ENCODE measurements at regions not wholly inside any gene's neighbourhood (a gene's known extent, or its start where the extent isn't known, plus 50 kb on each side); places are given as distances from the start of the nearest gene placed in this dataset.

DNA sequence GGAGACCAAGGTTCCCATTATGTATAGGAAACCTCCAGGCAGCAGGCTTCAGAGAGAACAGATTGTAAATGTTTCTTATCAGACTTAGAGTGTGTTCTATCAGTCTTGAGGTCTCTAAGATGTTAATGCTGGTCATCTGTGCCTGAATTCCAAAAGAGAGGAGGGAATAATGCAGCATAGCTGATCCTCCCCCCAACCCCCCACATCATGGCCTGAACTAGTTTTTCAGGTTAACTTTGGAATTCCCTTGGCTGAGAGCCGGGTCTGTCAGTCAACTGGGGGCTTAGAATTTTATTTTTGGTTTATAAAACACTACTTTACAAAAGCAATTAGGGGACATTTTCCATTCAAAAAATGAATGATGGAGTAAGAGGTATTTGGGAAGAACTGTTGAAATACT, 184.3 kb downstream of the NEBL start (continued):
- TF ChIP-seq, protein P1, sequence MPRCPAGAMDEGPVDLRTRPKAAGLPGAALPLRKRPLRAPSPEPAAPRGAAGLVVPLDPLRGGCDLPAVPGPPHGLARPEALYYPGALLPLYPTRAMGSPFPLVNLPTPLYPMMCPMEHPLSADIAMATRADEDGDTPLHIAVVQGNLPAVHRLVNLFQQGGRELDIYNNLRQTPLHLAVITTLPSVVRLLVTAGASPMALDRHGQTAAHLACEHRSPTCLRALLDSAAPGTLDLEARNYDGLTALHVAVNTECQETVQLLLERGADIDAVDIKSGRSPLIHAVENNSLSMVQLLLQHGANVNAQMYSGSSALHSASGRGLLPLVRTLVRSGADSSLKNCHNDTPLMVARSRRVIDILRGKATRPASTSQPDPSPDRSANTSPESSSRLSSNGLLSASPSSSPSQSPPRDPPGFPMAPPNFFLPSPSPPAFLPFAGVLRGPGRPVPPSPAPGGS (IDR thresholded peaks at IDR 0.05), result no peak
- TF ChIP-seq ZC3H11A (IDR thresholded peaks at IDR 0.05) (no peak), RFX5 (IDR thresholded peaks at IDR 0.05) (no peak), TFCP2L1 (CRISPR knock-in tag; IDR thresholded peaks at IDR 0.05) (no peak), RNF2 (IDR thresholded peaks at IDR 0.05; ENCODE audit: borderline replicate concordance, low read depth) (no peak), RARB (CRISPR knock-in tag; IDR thresholded peaks at IDR 0.05) (no peak), ESRRA (IDR thresholded peaks at IDR 0.05; ENCODE audit: borderline replicate concordance, low read length) (no peak), MYC (IDR thresholded peaks at IDR 0.05; ENCODE audit: borderline replicate concordance, low read length) (no peak), HDAC2 (IDR thresholded peaks at IDR 0.05) (no peak), PHF8 (IDR thresholded peaks at IDR 0.05; ENCODE audit: borderline replicate concordance, low read depth) (no peak)
- TF ChIP-seq, protein P2, sequence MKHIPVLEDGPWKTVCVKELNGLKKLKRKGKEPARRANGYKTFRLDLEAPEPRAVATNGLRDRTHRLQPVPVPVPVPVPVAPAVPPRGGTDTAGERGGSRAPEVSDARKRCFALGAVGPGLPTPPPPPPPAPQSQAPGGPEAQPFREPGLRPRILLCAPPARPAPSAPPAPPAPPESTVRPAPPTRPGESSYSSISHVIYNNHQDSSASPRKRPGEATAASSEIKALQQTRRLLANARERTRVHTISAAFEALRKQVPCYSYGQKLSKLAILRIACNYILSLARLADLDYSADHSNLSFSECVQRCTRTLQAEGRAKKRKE (CRISPR knock-in tag; IDR thresholded peaks at IDR 0.05; ENCODE audit: low read depth), result no peak

DNA sequence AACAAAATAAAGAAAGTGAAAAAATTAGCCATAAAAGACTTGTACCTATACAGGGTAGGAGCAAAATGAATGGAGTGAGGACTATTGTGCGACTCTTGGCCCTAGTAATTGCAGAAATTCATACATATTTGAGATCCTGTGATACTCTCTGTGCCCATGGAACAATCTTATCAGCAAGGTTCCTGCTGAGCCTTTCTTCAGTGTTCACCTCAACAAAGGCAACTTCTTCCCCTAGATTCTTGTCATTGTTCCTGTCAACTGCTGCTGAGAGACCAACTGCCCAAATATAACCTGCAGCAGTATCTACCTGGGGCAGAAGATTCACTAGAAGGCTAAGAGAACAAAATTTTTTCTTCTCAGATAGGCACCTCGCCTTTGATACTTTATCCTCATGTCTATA, 187.4 kb downstream of the NEBL start:
- no peak for DNase-seq (ENCODE audit: low read depth in 1 of 2, low spot score in 1 of 2)
- Histone ChIP-seq H3K27ac (no peak overlapping the region), H3K4me3 (no peak overlapping the region), H3K9me3 (no peaks in the 10 kb centered on the region), H3K4me2 (no peak overlapping the region), H3K4me1 (no peaks in the 10 kb centered on the region)
- ChIA-PET POLR2A (no interaction called here), CTCF (no interaction called here)
- TF ChIP-seq ZNF302 (CRISPR knock-in tag; IDR thresholded peaks at IDR 0.05) (no peak), EHMT2 (IDR thresholded peaks at IDR 0.05; ENCODE audit: low read depth) (no peak), JUNB (IDR thresholded peaks at IDR 0.05) (no peak), HOXB13 (CRISPR knock-in tag; IDR thresholded peaks at IDR 0.05; ENCODE audit: low read depth) (no peak), RCOR1 (IDR thresholded peaks at IDR 0.05; ENCODE audit: low read depth, low read length) (no peak), BHLHE40 (IDR thresholded peaks at IDR 0.05; ENCODE audit: low read depth, low read length) (no peak), EHF (CRISPR knock-in tag; IDR thresholded peaks at IDR 0.05) (no peak), MAFK (IDR thresholded peaks at IDR 0.05; ENCODE audit: partially characterized antibody) (no peak)
- TF ChIP-seq, protein P3, sequence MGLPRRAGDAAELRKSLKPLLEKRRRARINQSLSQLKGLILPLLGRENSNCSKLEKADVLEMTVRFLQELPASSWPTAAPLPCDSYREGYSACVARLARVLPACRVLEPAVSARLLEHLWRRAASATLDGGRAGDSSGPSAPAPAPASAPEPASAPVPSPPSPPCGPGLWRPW (IDR thresholded peaks at IDR 0.05), result no peak
- TF ChIP-seq, protein P4, sequence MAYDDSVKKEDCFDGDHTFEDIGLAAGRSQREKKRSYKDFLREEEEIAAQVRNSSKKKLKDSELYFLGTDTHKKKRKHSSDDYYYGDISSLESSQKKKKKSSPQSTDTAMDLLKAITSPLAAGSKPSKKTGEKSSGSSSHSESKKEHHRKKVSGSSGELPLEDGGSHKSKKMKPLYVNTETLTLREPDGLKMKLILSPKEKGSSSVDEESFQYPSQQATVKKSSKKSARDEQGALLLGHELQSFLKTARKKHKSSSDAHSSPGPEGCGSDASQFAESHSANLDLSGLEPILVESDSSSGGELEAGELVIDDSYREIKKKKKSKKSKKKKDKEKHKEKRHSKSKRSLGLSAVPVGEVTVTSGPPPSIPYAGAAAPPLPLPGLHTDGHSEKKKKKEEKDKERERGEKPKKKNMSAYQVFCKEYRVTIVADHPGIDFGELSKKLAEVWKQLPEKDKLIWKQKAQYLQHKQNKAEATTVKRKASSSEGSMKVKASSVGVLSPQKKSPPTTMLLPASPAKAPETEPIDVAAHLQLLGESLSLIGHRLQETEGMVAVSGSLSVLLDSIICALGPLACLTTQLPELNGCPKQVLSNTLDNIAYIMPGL (CRISPR knock-in tag; IDR thresholded peaks at IDR 0.05; ENCODE audit: borderline replicate concordance), result no peak
- TF ChIP-seq, protein P1 (IDR thresholded peaks at IDR 0.05), result no peak
- WGBS (ENCODE audit: missing lambda C conversion rate), result 18% methylated on average over 2 of the region's 2 CpGs
- FAIRE-seq, result no peak
- ATAC-seq, result no peak

DNA sequence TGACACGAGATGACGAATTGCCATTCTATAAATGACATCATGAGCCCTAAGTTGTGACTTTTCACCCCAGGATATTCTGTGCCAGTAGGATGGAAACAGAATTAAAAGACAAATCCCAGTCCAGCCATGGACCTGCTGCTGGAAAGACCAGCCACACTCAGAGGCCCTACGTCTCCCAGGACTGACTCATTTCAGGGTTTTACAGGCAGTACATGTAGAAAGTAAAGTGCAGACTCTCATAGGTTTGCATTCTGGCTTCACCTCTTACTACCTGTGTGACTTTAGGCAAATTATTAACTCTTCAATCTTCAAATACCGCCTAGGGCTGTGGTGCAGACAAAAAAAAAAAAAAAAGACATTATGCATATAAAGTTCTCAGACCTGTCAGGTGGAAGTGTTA, 188.8 kb downstream of the NEBL start:
- no peak for ATAC-seq
- H3K4me3 ChIP-seq, result no peak overlapping the region
- no peak for FAIRE-seq
- WGBS (ENCODE audit: missing lambda C conversion rate), result 10% methylated on average over 4 of the region's 4 CpGs
- H3K9me3 ChIP-seq, result no peaks in the 10 kb centered on the region; the same call in 2 of the 3 replicates
- ChIA-PET POLR2A (no interaction called here), CTCF (interaction anchor here (1.2 kb wide), 1 partner anchor 8 kb away, joined by 3 read pairs; no protein-coding TSS in a partner anchor)
- no peak for TF ChIP-seq CHD2 (IDR thresholded peaks at IDR 0.05; ENCODE audit: low read length, partially characterized antibody)
- DNase-seq (ENCODE audit: low read depth in 1 of 2, low spot score in 1 of 2), result no peak
- H3K4me1 ChIP-seq, result no peaks in the 10 kb centered on the region
- H3K27ac ChIP-seq, result no peak overlapping the region
- H3K4me2 ChIP-seq, result no peak overlapping the region

All from A549 (cell line).